Neutrophil (primary cell): ENCODE measurements at regions not wholly inside any gene's neighbourhood (a gene's known extent, or its start where the extent isn't known, plus 50 kb on each side); places are given as distances from the start of the nearest gene placed in this dataset.
"Not testable (repeated sequence)": the region's sequence is repeated elsewhere in the genome, so short reads cannot be mapped to it uniquely, and the experiment has no call there.

Experiments used
- H3K27ac ChIP-seq: fragments of 200-600 bp; sonication (generic); 2 replicates; pipeline ENCODE4 v1.5.1; 2016; ENCODE audit warnings: mild to moderate bottlenecking, moderate library complexity
- H3K27me3 ChIP-seq: fragments of 200-600 bp; sonication (generic); 2 replicates; pipeline ENCODE4 v1.6.0; 2016; ENCODE audit warnings: mild to moderate bottlenecking
- H3K36me3 ChIP-seq: fragments of 200-600 bp; sonication (generic); 2 replicates; pipeline ENCODE4 v1.5.1; 2017
- H3K4me1 ChIP-seq, 2 experiments: fragments of 200-600 bp in 1 of 2; sonication (generic) in 1 of 2; 1 replicate in 1 of 2; 2 replicates in 1 of 2; pipeline versions ENCODE4 v1.5.1 to v1.6.1; 2013 to 2016; ENCODE audit warnings: low read depth in 1 of 2, low read length in 1 of 2, mild to moderate bottlenecking in 1 of 2, moderate library complexity in 1 of 2; ENCODE audit not compliant: control insufficient read depth in 1 of 2, insufficient read depth in 1 of 2
- H3K4me3 ChIP-seq, 2 experiments: fragments of 200-600 bp in 1 of 2; sonication (generic) in 1 of 2; 1 replicate in 1 of 2; 2 replicates in 1 of 2; pipeline ENCODE4 v1.5.1; 2013 to 2016; ENCODE audit warnings: low read depth in 1 of 2, low read length in 1 of 2, mild to moderate bottlenecking in 1 of 2, moderate library complexity in 1 of 2
- H3K9me3 ChIP-seq: fragments of 200-600 bp; sonication (generic); 2 replicates; pipeline ENCODE4 v1.5.1; 2016
- TF ChIP-seq, protein P1 (sequence below): fragments of 200-600 bp; sonication (generic); IDR thresholded peaks from 2 replicates; pipeline ENCODE4 v1.5.1; 2016; ENCODE audit warnings: antibody characterized with exemption

GRCh38 chr18:44568986-44569385 is 111.7 kb upstream of the SETBP1 start:
- no peak overlapping the region for H3K4me3 ChIP-seq
- H3K4me1 ChIP-seq, result no peaks in the 10 kb centered on the region
- H3K27me3 ChIP-seq, result no peaks in the 10 kb centered on the region
- H3K9me3 ChIP-seq, result no peaks in the 10 kb centered on the region
- TF ChIP-seq, protein P1, sequence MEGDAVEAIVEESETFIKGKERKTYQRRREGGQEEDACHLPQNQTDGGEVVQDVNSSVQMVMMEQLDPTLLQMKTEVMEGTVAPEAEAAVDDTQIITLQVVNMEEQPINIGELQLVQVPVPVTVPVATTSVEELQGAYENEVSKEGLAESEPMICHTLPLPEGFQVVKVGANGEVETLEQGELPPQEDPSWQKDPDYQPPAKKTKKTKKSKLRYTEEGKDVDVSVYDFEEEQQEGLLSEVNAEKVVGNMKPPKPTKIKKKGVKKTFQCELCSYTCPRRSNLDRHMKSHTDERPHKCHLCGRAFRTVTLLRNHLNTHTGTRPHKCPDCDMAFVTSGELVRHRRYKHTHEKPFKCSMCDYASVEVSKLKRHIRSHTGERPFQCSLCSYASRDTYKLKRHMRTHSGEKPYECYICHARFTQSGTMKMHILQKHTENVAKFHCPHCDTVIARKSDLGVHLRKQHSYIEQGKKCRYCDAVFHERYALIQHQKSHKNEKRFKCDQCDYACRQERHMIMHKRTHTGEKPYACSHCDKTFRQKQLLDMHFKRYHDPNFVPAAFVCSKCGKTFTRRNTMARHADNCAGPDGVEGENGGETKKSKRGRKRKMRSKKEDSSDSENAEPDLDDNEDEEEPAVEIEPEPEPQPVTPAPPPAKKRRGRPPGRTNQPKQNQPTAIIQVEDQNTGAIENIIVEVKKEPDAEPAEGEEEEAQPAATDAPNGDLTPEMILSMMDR, result no peak
- H3K27ac ChIP-seq, result no peak overlapping the region
- no peaks in the 10 kb centered on the region for H3K36me3 ChIP-seq

DNA sequence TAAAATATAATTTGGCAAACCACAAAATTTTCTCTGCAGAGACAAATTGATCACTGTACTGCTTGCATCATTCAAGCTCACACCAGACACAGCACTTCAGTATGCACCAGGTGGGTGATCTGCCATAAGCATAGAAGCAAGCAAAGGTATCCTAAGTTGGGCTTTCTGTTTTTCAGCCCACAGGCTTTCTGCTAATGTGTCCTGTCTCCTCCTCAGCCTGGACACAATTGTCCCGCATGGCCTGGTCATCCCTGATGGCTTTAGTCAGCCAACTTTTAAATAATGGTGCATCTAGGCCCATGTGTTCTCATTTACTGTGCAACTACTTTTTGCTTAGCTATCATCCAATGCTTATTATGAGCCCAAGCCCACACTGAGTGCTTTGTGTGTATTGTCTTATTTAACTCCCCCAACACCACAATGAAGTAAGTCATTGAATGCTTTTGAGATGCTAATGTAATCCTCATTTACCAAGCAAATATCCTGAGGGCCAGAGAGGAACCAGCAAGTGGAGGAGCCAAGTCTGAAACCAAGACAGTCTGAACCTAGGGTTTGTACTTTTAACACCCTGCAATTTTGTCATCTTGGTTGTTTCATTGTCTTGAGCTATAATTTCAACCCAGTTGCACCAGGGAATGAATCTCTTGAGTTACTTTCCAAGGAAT is 111.2 kb upstream of the SETBP1 start:
- no peaks in the 10 kb centered on the region for H3K27me3 ChIP-seq
- H3K9me3 ChIP-seq, result no peaks in the 10 kb centered on the region
- no peaks in the 10 kb centered on the region for H3K4me1 ChIP-seq
- no peak overlapping the region for H3K27ac ChIP-seq
- TF ChIP-seq, protein P1, result no peak
- H3K4me3 ChIP-seq, result no peak overlapping the region
- H3K36me3 ChIP-seq, result no peaks in the 10 kb centered on the region

- no peak overlapping the region for H3K27ac ChIP-seq
- no peaks in the 10 kb centered on the region for H3K27me3 ChIP-seq
- H3K36me3 ChIP-seq, result no peaks in the 10 kb centered on the region
- no peaks in the 10 kb centered on the region for H3K9me3 ChIP-seq
- no peak overlapping the region for H3K4me3 ChIP-seq
- TF ChIP-seq, protein P1, result no peak
- H3K4me1 ChIP-seq, result no peaks in the 10 kb centered on the region
Observed at GRCh38 chr18:44579028-44579702, 101.5 kb upstream of the SETBP1 start.

- no peak overlapping the region for H3K4me3 ChIP-seq
- no peaks in the 10 kb centered on the region for H3K36me3 ChIP-seq
- no peaks in the 10 kb centered on the region for H3K9me3 ChIP-seq
- H3K4me1 ChIP-seq, result no peaks in the 10 kb centered on the region
- no peaks in the 10 kb centered on the region for H3K27me3 ChIP-seq
- TF ChIP-seq, protein P1, result no peak
- H3K27ac ChIP-seq, result no peak overlapping the region
Observed at GRCh38 chr18:44579745-44580144, 100.9 kb upstream of the SETBP1 start.

GRCh38 chr18:44580159-44580558 is 100.5 kb upstream of the SETBP1 start:
- no peaks in the 10 kb centered on the region for H3K36me3 ChIP-seq
- H3K4me1 ChIP-seq, result no peaks in the 10 kb centered on the region
- TF ChIP-seq, protein P1, result no peak
- H3K9me3 ChIP-seq, result no peaks in the 10 kb centered on the region
- no peaks in the 10 kb centered on the region for H3K27me3 ChIP-seq
- no peak overlapping the region for H3K27ac ChIP-seq
- H3K4me3 ChIP-seq, result no peak overlapping the region

DNA sequence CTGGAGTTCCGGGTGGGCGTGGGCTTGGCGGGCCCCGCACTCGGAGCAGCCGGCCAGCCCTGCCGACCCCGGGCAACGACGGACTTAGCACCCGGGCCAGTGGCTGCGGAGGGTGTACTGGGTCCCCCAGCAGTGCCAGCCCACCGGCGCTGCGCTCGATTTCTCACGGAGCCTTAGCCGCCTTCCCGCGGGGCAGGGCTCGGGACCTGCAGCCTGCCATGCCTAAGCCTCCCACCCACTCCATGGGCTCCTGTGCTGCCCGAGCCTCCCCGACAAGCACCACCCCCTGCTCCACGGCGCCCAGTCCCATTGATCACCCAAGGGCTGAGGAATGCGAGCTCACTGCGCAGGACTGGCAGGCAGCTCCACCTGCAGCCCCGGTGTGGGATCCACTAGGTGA is 99.9 kb upstream of the SETBP1 start:
- H3K27ac ChIP-seq, H3K4me1 ChIP-seq, H3K36me3 ChIP-seq, H3K27me3 ChIP-seq, H3K4me3 ChIP-seq, H3K9me3 ChIP-seq: not testable (repeated sequence)
